ENCODE measurements at regions not wholly inside any gene's neighbourhood (a gene's known extent, or its start where the extent isn't known, plus 50 kb on each side); places are given as distances from the start of the nearest gene placed in this dataset.

DNA sequence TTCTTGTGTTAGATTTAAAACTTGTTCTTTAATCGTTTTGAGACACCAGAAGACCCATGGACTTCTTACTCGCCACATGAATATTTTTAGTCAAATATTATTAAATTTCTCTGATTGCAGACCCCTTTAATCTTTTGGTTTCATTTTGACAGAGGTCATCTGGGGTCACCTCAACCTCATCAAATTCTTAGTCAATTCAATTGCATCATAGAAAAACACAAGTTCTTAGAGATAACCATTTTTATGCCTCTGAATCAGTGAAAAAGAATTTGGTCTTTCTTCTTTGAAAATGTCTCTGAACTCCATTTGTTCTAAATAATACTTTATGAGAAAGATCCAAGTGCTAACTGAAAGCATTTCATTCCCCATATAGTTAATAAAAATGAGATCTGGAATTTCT is 55.2 kb upstream of the CBLN4 start:
- no peak for TF ChIP-seq OSR1 (CRISPR knock-in tag; IDR thresholded peaks at IDR 0.05)
- TF ChIP-seq ISL1 (CRISPR knock-in tag; IDR thresholded peaks at IDR 0.05): 0 out of 2 replicates have a peak, but pooled peaks have one; percentile 5
- no peak for ATAC-seq

DNA sequence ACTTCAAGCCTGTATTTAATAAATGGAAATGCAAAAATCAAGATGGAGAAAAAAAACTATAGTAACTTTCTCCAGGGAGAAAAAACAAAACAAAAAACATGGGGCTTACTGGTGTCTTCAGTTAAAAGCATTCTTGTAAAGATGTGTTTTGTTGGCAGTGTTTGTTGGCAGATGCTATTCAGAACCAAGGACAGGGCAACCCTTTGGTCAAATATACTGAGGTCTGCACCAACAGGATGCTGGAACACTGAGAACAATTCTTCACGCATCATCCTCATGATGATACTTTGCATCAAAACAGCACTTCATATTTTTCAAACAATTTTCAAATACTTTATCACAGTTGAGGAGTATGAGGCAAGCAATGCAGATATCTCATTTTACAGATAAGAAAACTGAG is 63.7 kb upstream of the CBLN4 start:
- no peak for ATAC-seq
- no peak for TF ChIP-seq POU6F1 (CRISPR knock-in tag; IDR thresholded peaks at IDR 0.05; ENCODE audit: borderline replicate concordance, low read depth)
- TF ChIP-seq, protein P1, sequence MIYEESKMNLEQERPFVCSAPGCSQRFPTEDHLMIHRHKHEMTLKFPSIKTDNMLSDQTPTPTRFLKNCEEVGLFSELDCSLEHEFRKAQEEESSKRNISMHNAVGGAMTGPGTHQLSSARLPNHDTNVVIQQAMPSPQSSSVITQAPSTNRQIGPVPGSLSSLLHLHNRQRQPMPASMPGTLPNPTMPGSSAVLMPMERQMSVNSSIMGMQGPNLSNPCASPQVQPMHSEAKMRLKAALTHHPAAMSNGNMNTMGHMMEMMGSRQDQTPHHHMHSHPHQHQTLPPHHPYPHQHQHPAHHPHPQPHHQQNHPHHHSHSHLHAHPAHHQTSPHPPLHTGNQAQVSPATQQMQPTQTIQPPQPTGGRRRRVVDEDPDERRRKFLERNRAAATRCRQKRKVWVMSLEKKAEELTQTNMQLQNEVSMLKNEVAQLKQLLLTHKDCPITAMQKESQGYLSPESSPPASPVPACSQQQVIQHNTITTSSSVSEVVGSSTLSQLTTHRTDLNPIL (CRISPR knock-in tag; IDR thresholded peaks at IDR 0.05; ENCODE audit: low read depth): no peak
- TF ChIP-seq, protein P2, sequence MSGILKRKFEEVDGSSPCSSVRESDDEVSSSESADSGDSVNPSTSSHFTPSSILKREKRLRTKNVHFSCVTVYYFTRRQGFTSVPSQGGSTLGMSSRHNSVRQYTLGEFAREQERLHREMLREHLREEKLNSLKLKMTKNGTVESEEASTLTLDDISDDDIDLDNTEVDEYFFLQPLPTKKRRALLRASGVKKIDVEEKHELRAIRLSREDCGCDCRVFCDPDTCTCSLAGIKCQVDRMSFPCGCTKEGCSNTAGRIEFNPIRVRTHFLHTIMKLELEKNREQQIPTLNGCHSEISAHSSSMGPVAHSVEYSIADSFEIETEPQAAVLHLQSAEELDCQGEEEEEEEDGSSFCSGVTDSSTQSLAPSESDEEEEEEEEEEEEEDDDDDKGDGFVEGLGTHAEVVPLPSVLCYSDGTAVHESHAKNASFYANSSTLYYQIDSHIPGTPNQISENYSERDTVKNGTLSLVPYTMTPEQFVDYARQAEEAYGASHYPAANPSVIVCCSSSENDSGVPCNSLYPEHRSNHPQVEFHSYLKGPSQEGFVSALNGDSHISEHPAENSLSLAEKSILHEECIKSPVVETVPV (CRISPR knock-in tag; IDR thresholded peaks at IDR 0.05): no peak
- TF ChIP-seq ZNF70 (CRISPR knock-in tag; IDR thresholded peaks at IDR 0.05): no peak
- TF ChIP-seq ZNF8 (CRISPR knock-in tag; IDR thresholded peaks at IDR 0.05): no peak
- no peak for TF ChIP-seq TSHZ2 (CRISPR knock-in tag; IDR thresholded peaks at IDR 0.05)
- no peak for TF ChIP-seq TCF4 (CRISPR knock-in tag; IDR thresholded peaks at IDR 0.05; ENCODE audit: borderline replicate concordance)
- TF ChIP-seq PPARA (CRISPR knock-in tag; IDR thresholded peaks at IDR 0.05; ENCODE audit: borderline replicate concordance): no peak
- TF ChIP-seq ZFP30 (CRISPR knock-in tag; IDR thresholded peaks at IDR 0.05): no peak
- no peak for TF ChIP-seq ISL1 (CRISPR knock-in tag; IDR thresholded peaks at IDR 0.05)

- TF ChIP-seq PPARA (CRISPR knock-in tag; IDR thresholded peaks at IDR 0.05; ENCODE audit: borderline replicate concordance): no peak
- no peak for TF ChIP-seq TOX (CRISPR knock-in tag; IDR thresholded peaks at IDR 0.05; ENCODE audit: borderline replicate concordance)
- TF ChIP-seq BACH2 (CRISPR knock-in tag; IDR thresholded peaks at IDR 0.05; ENCODE audit: borderline replicate concordance): no peak
- TF ChIP-seq ZNF70 (CRISPR knock-in tag; IDR thresholded peaks at IDR 0.05): no peak
- no peak for TF ChIP-seq CSDC2 (CRISPR knock-in tag; IDR thresholded peaks at IDR 0.05)
- TF ChIP-seq, protein P1 (CRISPR knock-in tag; IDR thresholded peaks at IDR 0.05; ENCODE audit: low read depth): no peak
- TF ChIP-seq SNAI2 (CRISPR knock-in tag; IDR thresholded peaks at IDR 0.05): no peak
- no peak for TF ChIP-seq ARNTL (CRISPR knock-in tag; IDR thresholded peaks at IDR 0.05; ENCODE audit: borderline replicate concordance, low read depth)
- ATAC-seq: no peak
Measured at GRCh38 chr20:56072165-56072564, 66.8 kb upstream of the CBLN4 start.

GRCh38 chr20:56088375-56088774 is 83.1 kb upstream of the CBLN4 start:
- ATAC-seq: no peak
- no peak for TF ChIP-seq PATZ1 (CRISPR knock-in tag; IDR thresholded peaks at IDR 0.05; ENCODE audit: borderline replicate concordance)
- no peak for TF ChIP-seq ZFP30 (CRISPR knock-in tag; IDR thresholded peaks at IDR 0.05)
- TF ChIP-seq GLIS3 (CRISPR knock-in tag; IDR thresholded peaks at IDR 0.05): no peak
- no peak for TF ChIP-seq TCF4 (CRISPR knock-in tag; IDR thresholded peaks at IDR 0.05; ENCODE audit: borderline replicate concordance)
- no peak for TF ChIP-seq ISL1 (CRISPR knock-in tag; IDR thresholded peaks at IDR 0.05)
- no peak for TF ChIP-seq SNAI2 (CRISPR knock-in tag; IDR thresholded peaks at IDR 0.05)
- no peak for TF ChIP-seq ARNTL (CRISPR knock-in tag; IDR thresholded peaks at IDR 0.05; ENCODE audit: borderline replicate concordance, low read depth)
- no peak for TF ChIP-seq ZNF565 (CRISPR knock-in tag; conservative IDR thresholded peaks at IDR 0.05; ENCODE audit: low read depth)
- no peak for TF ChIP-seq TSHZ2 (CRISPR knock-in tag; IDR thresholded peaks at IDR 0.05)
